GM12875 (cell line): ENCODE measurements at regions not wholly inside any gene's neighbourhood (a gene's known extent, or its start where the extent isn't known, plus 50 kb on each side); places are given as distances from the start of the nearest gene placed in this dataset.
"Not testable (repeated sequence)": the region's sequence is repeated elsewhere in the genome, so short reads cannot be mapped to it uniquely, and the experiment has no call there.

ENCODE experiments used
- H3K4me3 ChIP-seq: one replicate; pipeline ENCODE4 v1.5.1; 2011; ENCODE audit warnings: low read depth, low read length, control low read depth
- TF ChIP-seq, protein P1 (sequence below): IDR thresholded peaks from 2 replicates; pipeline ENCODE4 v1.5.1; 2011; ENCODE audit warnings: low read depth, mild to moderate bottlenecking, control low read depth, inconsistent platforms, low read length, moderate library complexity, borderline replicate concordance; ENCODE audit not compliant: insufficient read depth

DNA sequence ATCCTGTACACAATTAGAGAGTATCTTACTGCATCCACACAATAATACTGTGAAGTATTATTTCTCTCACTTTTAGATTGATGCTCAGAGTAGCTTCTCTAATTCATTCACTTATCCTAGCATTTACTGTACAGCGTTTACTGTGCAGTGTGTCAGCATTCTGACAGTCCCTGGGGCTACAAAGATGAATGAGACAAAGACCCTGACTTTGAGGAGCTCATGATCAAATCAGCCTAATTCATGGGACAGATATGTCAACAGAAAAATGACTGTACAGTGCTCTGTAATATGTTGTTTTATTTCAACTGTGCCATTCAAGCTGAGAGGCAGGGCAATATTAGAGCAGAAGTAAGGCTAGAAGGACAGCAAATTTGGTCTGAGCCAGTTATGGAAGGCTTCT is 152.5 kb downstream of the ZNF648 start:
- H3K4me3 ChIP-seq: no peak overlapping the region
- TF ChIP-seq, protein P1, sequence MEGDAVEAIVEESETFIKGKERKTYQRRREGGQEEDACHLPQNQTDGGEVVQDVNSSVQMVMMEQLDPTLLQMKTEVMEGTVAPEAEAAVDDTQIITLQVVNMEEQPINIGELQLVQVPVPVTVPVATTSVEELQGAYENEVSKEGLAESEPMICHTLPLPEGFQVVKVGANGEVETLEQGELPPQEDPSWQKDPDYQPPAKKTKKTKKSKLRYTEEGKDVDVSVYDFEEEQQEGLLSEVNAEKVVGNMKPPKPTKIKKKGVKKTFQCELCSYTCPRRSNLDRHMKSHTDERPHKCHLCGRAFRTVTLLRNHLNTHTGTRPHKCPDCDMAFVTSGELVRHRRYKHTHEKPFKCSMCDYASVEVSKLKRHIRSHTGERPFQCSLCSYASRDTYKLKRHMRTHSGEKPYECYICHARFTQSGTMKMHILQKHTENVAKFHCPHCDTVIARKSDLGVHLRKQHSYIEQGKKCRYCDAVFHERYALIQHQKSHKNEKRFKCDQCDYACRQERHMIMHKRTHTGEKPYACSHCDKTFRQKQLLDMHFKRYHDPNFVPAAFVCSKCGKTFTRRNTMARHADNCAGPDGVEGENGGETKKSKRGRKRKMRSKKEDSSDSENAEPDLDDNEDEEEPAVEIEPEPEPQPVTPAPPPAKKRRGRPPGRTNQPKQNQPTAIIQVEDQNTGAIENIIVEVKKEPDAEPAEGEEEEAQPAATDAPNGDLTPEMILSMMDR: no peak

DNA sequence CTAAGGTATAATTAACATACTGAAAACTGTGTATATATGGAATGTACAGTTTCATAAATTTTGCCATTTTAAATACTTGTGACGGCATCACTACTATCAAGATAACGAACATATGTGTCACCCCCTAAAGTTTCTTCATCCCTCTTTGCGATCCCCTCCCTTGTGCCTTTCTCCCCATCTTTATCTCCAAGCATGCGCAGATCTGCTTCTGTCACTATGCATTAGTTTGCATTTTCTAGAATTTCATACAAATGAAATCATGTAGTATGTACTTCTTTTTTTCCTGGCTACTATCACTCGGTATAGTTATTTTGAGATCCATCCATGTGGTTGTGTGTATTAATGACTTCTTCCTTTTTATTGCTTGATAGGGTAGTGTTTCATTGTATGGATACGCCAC is 154.9 kb downstream of the ZNF648 start:
- no peak overlapping the region for H3K4me3 ChIP-seq

DNA sequence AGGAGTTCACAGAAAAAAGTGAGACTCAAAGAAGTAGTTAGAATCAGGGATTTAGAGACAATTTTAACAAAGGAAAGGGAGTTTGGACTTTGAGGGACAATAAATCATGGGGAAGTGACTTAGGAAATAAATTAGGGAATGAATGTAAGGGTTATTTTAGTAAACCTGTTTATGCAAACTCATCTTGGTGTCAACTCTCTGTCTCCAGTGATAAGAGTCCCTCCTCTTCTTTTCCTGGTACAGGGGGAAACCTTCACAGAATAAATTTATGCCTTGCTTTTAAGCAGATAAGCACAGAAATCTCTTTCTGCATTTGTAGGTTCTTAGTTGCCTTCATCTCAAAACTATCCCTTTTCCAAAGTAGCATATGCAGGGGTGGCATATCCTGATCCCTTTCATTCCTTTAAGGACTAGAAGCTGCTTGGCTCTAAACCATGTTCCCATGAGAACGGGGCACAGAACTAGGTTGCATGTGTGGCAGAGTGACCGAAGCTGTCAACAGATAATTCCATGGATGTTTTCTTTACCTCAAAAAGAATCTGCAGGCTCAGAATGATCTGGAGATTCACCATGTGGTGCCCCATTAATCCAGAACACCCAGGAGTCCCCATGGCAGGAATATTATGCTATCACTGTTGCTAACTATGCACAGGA is 155.4 kb downstream of the ZNF648 start:
- H3K4me3 ChIP-seq: no peak overlapping the region
- TF ChIP-seq, protein P1: no peak

More for the DNA sequence above, 154.9 kb downstream of the ZNF648 start:
- TF ChIP-seq, protein P1: no peak

DNA sequence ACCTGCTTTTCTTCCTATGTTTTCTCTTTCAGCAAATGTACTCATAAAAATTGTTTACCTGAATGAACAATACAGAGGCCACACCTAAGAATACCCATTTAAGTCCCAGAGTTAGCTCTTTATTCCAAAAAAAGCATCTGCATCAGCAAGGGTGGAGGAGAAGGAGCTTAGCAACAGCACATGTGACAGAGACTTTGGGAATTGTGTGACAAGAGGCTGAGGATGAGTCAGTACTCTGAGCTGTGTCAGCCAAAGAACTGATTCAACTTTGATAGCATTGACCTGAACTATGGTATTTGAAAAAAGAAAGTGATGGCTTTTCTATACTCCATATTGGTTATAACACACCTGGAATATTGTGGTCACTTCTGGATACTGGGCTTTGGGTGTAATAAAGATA is 162.7 kb downstream of the ZNF648 start:
- TF ChIP-seq, protein P1: no peak
- no peak overlapping the region for H3K4me3 ChIP-seq

DNA sequence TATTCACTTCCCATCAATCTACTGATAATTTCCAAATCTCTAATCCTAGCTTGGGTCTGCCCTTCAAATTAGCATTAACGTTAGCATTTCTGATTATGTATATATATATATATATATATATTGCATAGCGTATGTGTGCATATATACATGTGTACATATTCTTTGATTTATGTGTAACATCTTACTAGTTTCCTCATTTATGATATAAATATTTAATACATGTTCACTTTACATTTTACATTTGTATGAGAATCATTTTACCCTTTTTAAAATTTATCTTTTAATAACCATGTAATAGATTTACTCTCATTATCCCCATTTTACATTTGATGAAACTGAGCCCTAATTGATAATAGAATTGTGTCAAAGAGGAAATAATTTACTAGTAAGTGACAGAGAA is 164.7 kb downstream of the ZNF648 start:
- TF ChIP-seq, protein P1: no peak
- H3K4me3 ChIP-seq: no peak overlapping the region

DNA sequence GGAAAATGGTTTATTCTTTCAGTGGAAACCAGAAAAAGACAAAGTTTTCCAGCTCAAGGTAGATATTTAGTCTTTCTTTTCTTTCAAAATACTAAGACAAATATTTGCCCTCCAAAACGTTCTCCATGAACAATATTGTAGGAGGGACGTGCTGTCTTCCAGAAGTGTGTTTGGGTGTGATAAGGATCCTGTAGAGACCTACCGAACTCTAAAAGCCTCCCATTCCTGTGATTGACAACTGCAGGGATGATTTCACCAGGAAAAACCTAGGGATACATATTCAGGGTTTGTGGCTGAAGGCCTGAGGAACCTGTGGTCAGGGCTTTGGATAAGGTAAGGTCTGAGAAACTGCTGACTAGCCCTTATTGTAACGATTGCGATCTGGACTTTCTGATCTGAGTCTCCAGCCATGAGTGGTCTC is 167.1 kb downstream of the ZNF648 start:
- TF ChIP-seq, protein P1: no peak
- no peak overlapping the region for H3K4me3 ChIP-seq

DNA sequence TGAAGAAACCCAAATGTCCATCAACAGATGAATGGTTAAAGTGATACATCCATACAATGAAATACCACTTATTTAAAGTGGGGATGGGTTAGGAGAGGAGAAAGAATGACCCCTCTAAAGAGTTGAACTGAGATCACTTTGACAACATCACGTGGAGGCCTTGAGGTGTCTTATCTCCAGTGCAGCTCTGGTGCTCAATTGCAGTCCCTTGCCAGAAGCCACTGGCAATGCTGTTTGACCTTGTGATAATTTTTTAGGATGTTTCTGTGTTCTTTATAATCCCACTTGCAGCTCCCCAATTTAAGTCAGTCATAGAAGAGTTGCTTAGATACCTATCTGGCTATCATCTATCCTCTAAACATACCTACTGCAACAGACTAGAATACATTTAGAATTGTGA is 167.6 kb downstream of the ZNF648 start:
- no peak overlapping the region for H3K4me3 ChIP-seq
- TF ChIP-seq, protein P1: no peak

DNA sequence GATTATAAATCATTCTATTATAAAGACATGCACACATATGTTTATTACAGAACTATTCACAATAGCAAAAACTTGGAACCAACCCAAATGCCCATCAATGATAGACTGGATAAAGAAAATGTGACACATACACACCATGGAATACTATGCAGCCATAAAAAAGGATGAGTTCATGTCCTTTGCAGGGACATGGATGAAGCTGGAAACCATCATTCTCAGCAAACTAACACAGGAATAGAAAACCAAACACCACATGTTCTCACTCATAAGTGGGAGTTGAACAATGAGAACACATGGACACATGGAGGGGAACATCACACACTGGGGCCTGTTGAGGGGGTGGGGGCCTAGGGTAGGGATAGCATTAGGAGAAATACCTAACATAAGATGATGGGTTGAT is 168.4 kb downstream of the ZNF648 start:
- not testable (repeated sequence) for H3K4me3 ChIP-seq
